Hepatocyte (in vitro differentiated cells): ENCODE measurements at regions not wholly inside any gene's neighbourhood (a gene's known extent, or its start where the extent isn't known, plus 50 kb on each side); places are given as distances from the start of the nearest gene placed in this dataset.
"Not testable (repeated sequence)": the region's sequence is repeated elsewhere in the genome, so short reads cannot be mapped to it uniquely, and the experiment has no call there.

Experiments
- CTCF ChIP-seq: fragments of 200-600 bp; sonication (generic); IDR thresholded peaks from 2 replicates; pipeline ENCODE4 v1.5.1; 2016; ENCODE audit warnings: antibody characterized with exemption, mild to moderate bottlenecking; ENCODE audit not compliant: poor library complexity
- EZH2 ChIP-seq: fragments of 200-600 bp; sonication (generic); IDR thresholded peaks from 2 replicates; pipeline ENCODE4 v1.6.1; 2016; ENCODE audit warnings: antibody characterized with exemption, mild to moderate bottlenecking, borderline replicate concordance
- EZH2phosphoT487 ChIP-seq: fragments of 200-600 bp; sonication (generic); IDR thresholded peaks from one replicate; pipeline ENCODE4 v1.6.1; 2018; ENCODE audit warnings: antibody characterized with exemption, mild to moderate bottlenecking, low read depth, moderate library complexity; ENCODE audit not compliant: unreplicated experiment, severe bottlenecking

- not testable (repeated sequence) for TF ChIP-seq CTCF, EZH2phosphoT487, EZH2
These were observed 129.3 kb downstream of the IGLL1 start for GRCh38 chr22:23450821-23451220.
